Astrocyte of the hippocampus (primary cell): ENCODE measurements at regions not wholly inside any gene's neighbourhood (a gene's known extent, or its start where the extent isn't known, plus 50 kb on each side); places are given as distances from the start of the nearest gene placed in this dataset.
A peak's percentile ranks its signal among the peaks of the same experiment; 100 is the strongest.

Source experiments
- DNase-seq: peaks from one replicate; pipeline ENCODE4 v3.0.0; 2011; ENCODE audit warnings: low read depth, low spot score

GRCh38 chr11:2083411-2083810 is 55.8 kb downstream of the IGF2 start:
- no peak for DNase-seq

GRCh38 chr11:2077061-2077802 is 62.0 kb downstream of the IGF2 start:
- DNase-seq: peak; percentile 84

GRCh38 chr11:2076441-2076840 is 62.7 kb downstream of the IGF2 start:
- no peak for DNase-seq

GRCh38 chr11:2074266-2074825 is 64.8 kb downstream of the IGF2 start:
- DNase-seq: no peak

GRCh38 chr11:2072551-2073261 is 66.5 kb downstream of the IGF2 start:
- no peak for DNase-seq

GRCh38 chr11:2071748-2072385 is 67.3 kb downstream of the IGF2 start:
- no peak for DNase-seq
